Suprapubic skin (tissue), 4 donors: ENCODE measurements at regions not wholly inside any gene's neighbourhood (a gene's known extent, or its start where the extent isn't known, plus 50 kb on each side); places are given as distances from the start of the nearest gene placed in this dataset.

Source experiments
- CTCF ChIP-seq, 2 donors: fragments of 200-600 bp in 1 of 2; fragments of 450-650 bp in 1 of 2; sonication (generic) in 1 of 2; IDR thresholded peaks; one replicate each; pipeline ENCODE4 v1.5.1; 2016 to 2019; ENCODE audit warnings: antibody characterized with exemption in 2 of 2, mild to moderate bottlenecking in 1 of 2, moderate library complexity in 1 of 2
- POLR2A ChIP-seq, 2 donors: fragments of 450-650 bp; IDR thresholded peaks; one replicate each; pipeline ENCODE4 v1.6.1; 2017; ENCODE audit warnings: antibody characterized with exemption in 2 of 2, mild to moderate bottlenecking in 2 of 2, moderate library complexity in 2 of 2
- POLR2AphosphoS5 ChIP-seq, 3 donors: sonication (generic); formaldehyde crosslinking; IDR thresholded peaks; one replicate each; pipeline ENCODE4 v1.6.1; 2017; ENCODE audit warnings: antibody characterized with exemption in 3 of 3

- no peak for TF ChIP-seq CTCF (IDR thresholded peaks at IDR 0.05)
- no peak for TF ChIP-seq POLR2A (IDR thresholded peaks at IDR 0.05)
- no peak for TF ChIP-seq POLR2AphosphoS5 (IDR thresholded peaks at IDR 0.05)
These were observed 85.2 kb upstream of the TGFBR2 start for GRCh38 chr3:30521156-30521715.
